GM11168 (cell line): ENCODE measurements at regions not wholly inside any gene's neighbourhood (a gene's known extent, or its start where the extent isn't known, plus 50 kb on each side); places are given as distances from the start of the nearest gene placed in this dataset.

Source experiments
- in situ Hi-C: fragments of 300-500 bp; cut with MboI; formaldehyde crosslinking; loops from one replicate; pipeline ENCODE4 v1.12.0; 2022; ENCODE audit warnings: low sequenced_read_pairs; ENCODE audit not compliant: unreplicated experiment

GRCh38 chr6:9464583-9464982, 950.3 kb downstream of the TFAP2A start:
- in situ Hi-C loops: no loop called here

DNA sequence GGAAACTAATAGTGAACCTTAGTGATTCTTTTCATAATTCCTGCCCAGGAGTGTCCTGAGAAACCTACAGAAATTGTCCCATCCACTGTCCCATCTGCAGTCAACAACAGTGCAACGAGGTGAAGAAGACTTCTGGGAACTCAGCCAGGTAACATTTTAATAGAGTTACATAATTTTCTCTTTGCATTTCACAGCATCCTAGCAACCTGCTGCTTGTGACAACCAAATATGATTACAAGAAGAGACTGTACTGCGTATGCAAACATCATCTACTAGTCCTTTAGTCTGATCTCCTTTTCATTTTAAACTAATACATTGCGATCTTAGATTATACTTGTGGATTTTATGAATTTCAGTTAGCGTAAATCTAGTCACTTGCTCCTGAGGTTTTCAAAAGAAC, 951.6 kb downstream of the TFAP2A start:
- in situ Hi-C loops: no loop called here

- in situ Hi-C loops: no loop called here
These were observed 953.7 kb downstream of the TFAP2A start for GRCh38 chr6:9461188-9461587.

DNA sequence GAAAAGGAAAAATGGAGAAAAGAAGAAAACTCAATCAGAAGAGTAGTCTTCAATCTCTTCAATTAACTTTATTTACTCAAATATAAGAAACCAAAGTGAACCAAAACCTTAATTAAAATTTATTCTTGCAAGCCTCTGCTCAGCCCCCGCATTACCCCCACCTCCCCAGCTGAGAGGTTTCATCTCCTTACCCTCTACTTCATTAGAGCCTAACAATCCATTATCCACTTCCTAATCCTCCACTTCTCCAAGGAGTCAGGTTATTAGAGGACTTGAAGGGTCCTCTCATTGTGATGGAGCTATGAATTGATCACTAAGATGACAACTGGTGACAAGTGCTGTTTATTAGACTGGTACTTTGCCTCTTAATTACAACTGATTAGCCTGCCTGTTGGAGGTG, 956.5 kb downstream of the TFAP2A start:
- in situ Hi-C loops: no loop called here

GRCh38 chr6:9455864-9456658, 958.8 kb downstream of the TFAP2A start:
- in situ Hi-C loops: no loop called here

- in situ Hi-C loops: no loop called here
These were observed 975.1 kb downstream of the TFAP2A start for GRCh38 chr6:9439621-9440330.

DNA sequence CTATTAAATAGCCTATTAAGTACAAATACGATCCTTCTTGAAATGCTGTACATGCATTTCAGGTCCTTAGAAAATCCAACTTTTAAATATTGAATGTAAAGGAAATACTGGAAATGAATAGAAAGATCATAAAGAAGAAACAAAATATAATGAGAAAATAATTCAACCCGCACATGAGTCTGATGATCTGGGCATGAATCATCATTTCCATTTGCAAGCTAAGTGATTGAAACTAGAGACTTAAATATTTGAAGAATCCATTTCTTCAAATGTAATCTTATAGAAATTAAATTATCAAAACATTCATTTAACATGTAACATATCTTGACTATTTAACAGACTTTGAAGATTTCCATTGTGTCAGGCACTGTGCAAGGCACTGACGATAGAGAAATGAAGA, 977.0 kb downstream of the TFAP2A start:
- in situ Hi-C loops: no loop called here

- in situ Hi-C loops: no loop called here
These were observed 979.6 kb downstream of the TFAP2A start for GRCh38 chr6:9435281-9435680.

DNA sequence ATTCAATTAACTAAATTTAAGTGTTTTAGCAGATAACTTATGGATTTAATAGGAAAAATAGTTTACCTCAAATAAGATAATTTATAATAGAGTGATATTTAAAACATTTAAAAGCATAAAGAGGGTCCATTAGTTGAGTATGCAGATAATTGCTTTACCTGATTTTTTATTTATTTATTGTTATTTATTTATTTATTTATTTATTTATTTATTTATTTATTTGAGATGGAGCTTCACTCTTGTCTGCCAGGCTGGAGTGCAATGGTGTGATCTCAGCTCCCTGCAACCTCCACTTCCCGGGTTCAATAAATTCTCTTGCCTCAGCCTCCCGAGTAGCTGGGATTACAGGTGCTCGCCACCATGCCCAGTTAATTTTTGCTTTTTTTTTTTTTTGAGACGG, 982.9 kb downstream of the TFAP2A start:
- in situ Hi-C loops: no loop called here

- in situ Hi-C loops: no loop called here
These were observed 986.3 kb downstream of the TFAP2A start for GRCh38 chr6:9428421-9429172.

DNA sequence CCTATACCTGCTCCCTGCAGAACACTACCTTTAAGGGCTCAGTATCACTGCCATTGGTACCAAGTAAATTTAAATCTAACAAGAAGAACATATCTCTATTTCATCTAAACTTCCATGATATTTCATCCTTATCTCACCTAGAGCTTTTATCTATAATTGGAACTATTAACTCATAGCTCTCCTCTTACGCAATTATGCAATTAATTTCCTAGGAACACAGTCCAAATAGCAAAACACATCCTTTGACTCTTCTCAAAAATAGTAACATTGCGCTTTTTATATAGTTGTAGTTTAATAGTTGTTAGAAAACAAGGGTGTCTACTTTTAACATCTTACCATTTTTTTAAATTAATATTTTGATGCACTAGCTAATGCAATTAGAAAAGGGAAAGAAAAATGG, 986.8 kb upstream of the SLC35B3 start:
- in situ Hi-C loops: no loop called here

GRCh38 chr6:9420316-9421015, 985.1 kb upstream of the SLC35B3 start:
- in situ Hi-C loops: no loop called here

DNA sequence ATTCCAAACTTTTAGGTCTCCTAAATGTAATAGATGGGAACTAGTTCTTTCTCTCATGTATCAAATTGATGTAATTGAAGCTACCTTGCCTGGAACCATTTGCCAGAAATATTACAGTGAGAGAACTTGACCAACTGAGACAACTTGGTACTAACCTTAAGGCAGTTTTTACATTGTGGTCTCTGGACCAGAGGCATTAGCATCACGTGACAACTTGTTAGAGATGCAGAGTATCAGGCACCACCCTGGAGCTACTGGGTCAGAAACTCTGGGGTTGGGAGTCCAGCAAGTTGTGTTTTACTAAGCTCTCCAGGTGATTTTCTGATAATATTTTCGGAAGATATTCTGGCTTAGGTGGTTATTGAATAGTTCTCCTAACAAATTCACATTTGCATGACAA, 982.1 kb upstream of the SLC35B3 start:
- in situ Hi-C loops: no loop called here

- in situ Hi-C loops: no loop called here
These were observed 977.7 kb upstream of the SLC35B3 start for GRCh38 chr6:9412951-9413559.

DNA sequence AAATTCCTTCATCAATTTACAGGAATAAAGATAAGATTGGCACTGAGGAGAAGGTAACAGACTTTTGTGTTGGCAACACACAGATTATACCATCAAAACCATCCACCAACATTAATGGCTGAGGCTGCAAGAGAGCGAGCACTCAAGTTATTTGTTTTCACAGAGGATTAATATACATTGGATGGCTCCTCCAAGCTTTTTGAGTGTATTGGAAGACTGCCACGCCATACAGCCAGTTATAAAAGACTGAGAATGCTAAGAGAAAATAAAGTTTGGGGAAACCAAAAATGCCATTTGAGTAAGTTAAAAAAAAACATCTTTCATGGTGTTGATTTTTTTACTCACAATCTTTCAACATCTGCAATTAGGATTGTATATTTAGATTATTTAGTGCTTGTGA, 973.8 kb upstream of the SLC35B3 start:
- in situ Hi-C loops: no loop called here

- in situ Hi-C loops: no loop called here
These were observed 973.2 kb upstream of the SLC35B3 start for GRCh38 chr6:9408402-9409117.

- in situ Hi-C loops: no loop called here
These were observed 970.5 kb upstream of the SLC35B3 start for GRCh38 chr6:9405825-9406224.

DNA sequence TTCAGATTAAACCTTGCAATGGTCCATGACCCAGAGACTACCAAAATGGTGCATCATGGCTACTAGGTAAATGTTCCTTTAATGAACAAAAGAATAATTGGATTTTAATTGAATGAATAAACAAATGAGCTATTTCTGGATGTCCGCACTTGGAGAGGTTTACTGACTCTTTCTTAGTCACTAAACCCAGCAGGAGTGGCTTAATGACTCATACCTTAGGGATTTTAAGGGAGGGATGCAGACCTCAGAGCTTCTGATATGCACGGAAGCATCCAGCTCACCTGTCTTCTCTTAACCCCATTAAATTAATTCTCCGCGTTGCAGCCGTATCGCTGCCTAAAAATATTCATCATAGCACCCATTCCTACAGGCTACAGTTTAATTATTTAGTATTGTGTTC, 970.0 kb upstream of the SLC35B3 start:
- in situ Hi-C loops: no loop called here

GRCh38 chr6:9404351-9405146, 969.2 kb upstream of the SLC35B3 start:
- in situ Hi-C loops: no loop called here
